ENCODE measurements at regions not wholly inside any gene's neighbourhood (a gene's known extent, or its start where the extent isn't known, plus 50 kb on each side); places are given as distances from the start of the nearest gene placed in this dataset.

DNA sequence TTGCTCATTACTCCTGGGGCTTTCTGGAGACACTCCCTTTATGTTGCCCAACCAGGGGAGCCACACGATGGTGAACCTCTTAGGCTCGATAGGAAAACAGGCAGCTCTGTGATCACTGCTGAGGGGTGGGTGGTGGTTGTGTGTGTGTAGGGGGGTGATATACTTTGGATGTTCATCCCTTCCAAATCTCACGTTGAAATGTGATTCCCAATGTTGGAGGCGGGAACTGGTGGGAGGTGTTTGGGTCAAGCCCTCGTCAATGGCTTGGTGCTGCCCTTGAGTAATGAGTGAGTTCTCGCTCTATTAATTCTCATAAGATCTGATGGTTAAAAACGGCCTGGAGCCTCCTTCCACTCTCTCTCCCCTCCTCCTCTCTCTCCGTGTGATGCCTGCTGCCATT is 204.0 kb upstream of the B3GAT1 start:
- no peaks in the 10 kb centered on the region for H3K27me3 ChIP-seq (ENCODE audit: low read depth, low read length)
- H3K79me2 ChIP-seq (ENCODE audit: low read length), result no peaks in the 10 kb centered on the region
- no peak overlapping the region for H3K27ac ChIP-seq (ENCODE audit: low read length)
- no peak overlapping the region for H2AFZ ChIP-seq (ENCODE audit: low read depth, low read length)
- H3K4me1 ChIP-seq (ENCODE audit: low read length), result no peaks in the 10 kb centered on the region
- H3K9ac ChIP-seq (ENCODE audit: low read length), result no peak overlapping the region
- TF ChIP-seq, protein P1, sequence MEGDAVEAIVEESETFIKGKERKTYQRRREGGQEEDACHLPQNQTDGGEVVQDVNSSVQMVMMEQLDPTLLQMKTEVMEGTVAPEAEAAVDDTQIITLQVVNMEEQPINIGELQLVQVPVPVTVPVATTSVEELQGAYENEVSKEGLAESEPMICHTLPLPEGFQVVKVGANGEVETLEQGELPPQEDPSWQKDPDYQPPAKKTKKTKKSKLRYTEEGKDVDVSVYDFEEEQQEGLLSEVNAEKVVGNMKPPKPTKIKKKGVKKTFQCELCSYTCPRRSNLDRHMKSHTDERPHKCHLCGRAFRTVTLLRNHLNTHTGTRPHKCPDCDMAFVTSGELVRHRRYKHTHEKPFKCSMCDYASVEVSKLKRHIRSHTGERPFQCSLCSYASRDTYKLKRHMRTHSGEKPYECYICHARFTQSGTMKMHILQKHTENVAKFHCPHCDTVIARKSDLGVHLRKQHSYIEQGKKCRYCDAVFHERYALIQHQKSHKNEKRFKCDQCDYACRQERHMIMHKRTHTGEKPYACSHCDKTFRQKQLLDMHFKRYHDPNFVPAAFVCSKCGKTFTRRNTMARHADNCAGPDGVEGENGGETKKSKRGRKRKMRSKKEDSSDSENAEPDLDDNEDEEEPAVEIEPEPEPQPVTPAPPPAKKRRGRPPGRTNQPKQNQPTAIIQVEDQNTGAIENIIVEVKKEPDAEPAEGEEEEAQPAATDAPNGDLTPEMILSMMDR (IDR thresholded peaks at IDR 0.05; ENCODE audit: low read depth, low read length), result no peak
- TF ChIP-seq EZH2phosphoT487 (IDR thresholded peaks at IDR 0.05; ENCODE audit: low read depth), result no peak
- H3K4me3 ChIP-seq (ENCODE audit: low read length), result no peak overlapping the region
- H3K36me3 ChIP-seq (replicated peaks; ENCODE audit: low read depth, low read length), result no peaks in the 10 kb centered on the region
- no peak overlapping the region for H3K4me2 ChIP-seq (ENCODE audit: low read length)
- no peaks in the 10 kb centered on the region for H3K9me3 ChIP-seq (ENCODE audit: insufficient read depth, low read length)
- no peaks in the 10 kb centered on the region for H4K20me1 ChIP-seq (ENCODE audit: insufficient read depth, low read length)

DNA sequence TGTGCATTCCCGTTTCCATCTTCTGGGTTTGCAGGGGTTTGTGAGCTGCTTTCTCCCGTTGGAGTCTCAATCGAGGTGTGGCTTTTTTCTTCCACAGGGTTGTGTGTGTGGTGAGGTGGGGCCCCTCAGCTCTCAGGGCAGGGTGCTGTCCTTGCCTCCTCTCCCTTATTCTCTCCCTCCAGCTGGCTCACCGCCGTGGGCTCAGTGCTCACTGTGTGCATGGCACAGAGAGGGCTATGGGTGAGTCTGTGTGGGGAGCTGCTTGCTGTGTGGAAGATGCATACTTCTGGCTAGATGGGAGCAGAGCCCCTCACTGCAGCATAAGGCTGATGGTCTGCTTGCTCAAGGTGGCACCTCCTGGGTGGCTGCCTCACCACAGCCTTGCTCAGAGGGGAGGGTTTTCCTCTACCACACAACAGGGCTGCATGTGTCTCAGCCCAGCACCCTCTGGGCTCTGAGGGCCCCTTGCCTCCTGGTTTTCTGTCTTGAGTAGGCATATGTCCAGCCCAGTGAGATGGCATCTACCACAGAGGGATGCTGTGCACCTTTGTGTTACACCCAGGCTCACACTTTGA is 203.1 kb upstream of the B3GAT1 start:
- Histone ChIP-seq H3K27ac (ENCODE audit: low read length) (no peak overlapping the region), H4K20me1 (ENCODE audit: insufficient read depth, low read length) (no peaks in the 10 kb centered on the region), H3K36me3 (replicated peaks; ENCODE audit: low read depth, low read length) (no peaks in the 10 kb centered on the region), H3K9ac (ENCODE audit: low read length) (no peak overlapping the region), H2AFZ (ENCODE audit: low read depth, low read length) (no peak overlapping the region), H3K4me2 (ENCODE audit: low read length) (no peak overlapping the region), H3K27me3 (ENCODE audit: low read depth, low read length) (no peaks in the 10 kb centered on the region), H3K4me3 (ENCODE audit: low read length) (no peak overlapping the region), H3K4me1 (ENCODE audit: low read length) (no peaks in the 10 kb centered on the region), H3K79me2 (ENCODE audit: low read length) (no peaks in the 10 kb centered on the region), H3K9me3 (ENCODE audit: insufficient read depth, low read length) (no peaks in the 10 kb centered on the region)
- no peak for TF ChIP-seq EZH2phosphoT487 (IDR thresholded peaks at IDR 0.05; ENCODE audit: low read depth)
- TF ChIP-seq, protein P1 (IDR thresholded peaks at IDR 0.05; ENCODE audit: low read depth, low read length), result no peak

DNA sequence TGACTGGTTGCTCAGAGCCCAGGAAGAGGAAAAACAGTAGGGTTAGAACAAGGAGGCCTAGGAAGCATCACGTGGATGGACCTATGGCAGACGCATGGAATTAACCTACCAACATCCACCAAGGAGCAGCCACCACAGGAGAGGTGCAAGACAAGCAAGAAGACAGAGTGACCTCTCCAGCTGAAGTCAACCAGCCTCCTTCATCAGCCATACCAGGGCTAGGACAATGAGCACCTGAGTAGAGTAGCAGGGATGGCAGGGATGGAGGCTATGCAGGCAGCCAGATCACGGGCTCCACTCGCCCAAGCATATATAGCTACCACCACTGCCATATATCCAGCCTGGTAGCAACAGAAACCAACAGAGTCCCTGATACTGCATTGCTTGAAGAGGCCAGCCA is 202.1 kb upstream of the B3GAT1 start:
- Histone ChIP-seq H3K36me3 (replicated peaks; ENCODE audit: low read depth, low read length) (no peaks in the 10 kb centered on the region), H3K79me2 (ENCODE audit: low read length) (no peaks in the 10 kb centered on the region), H4K20me1 (ENCODE audit: insufficient read depth, low read length) (no peaks in the 10 kb centered on the region), H3K27ac (ENCODE audit: low read length) (no peak overlapping the region), H3K9ac (ENCODE audit: low read length) (no peak overlapping the region), H3K27me3 (ENCODE audit: low read depth, low read length) (no peaks in the 10 kb centered on the region), H3K4me1 (ENCODE audit: low read length) (no peaks in the 10 kb centered on the region), H3K4me3 (ENCODE audit: low read length) (no peak overlapping the region), H3K4me2 (ENCODE audit: low read length) (no peak overlapping the region), H2AFZ (ENCODE audit: low read depth, low read length) (no peak overlapping the region), H3K9me3 (ENCODE audit: insufficient read depth, low read length) (no peaks in the 10 kb centered on the region)
- TF ChIP-seq, protein P1 (IDR thresholded peaks at IDR 0.05; ENCODE audit: low read depth, low read length), result no peak
- no peak for TF ChIP-seq EZH2phosphoT487 (IDR thresholded peaks at IDR 0.05; ENCODE audit: low read depth)

DNA sequence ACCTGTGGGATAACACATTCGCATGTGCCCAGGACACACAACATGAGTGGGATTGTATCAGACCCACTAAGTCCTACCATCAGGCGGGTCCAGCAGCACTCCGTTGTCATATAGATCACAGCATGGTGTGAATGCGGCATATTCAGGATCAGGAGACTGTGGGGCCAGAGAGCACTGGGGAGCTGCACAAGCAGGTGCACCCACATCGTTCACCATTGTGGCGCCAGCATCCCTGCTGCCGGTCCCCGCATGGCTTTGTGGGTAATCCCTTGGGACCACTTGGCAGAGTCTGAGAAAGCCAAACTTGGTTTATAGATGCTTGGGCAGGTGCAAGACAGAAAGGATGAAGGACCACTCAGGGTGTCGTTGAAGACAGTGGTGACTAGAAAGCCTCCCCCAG is 201.6 kb upstream of the B3GAT1 start:
- no peak overlapping the region for H3K4me2 ChIP-seq (ENCODE audit: low read length)
- H3K4me3 ChIP-seq (ENCODE audit: low read length), result no peak overlapping the region
- H3K27me3 ChIP-seq (ENCODE audit: low read depth, low read length), result no peaks in the 10 kb centered on the region
- H4K20me1 ChIP-seq (ENCODE audit: insufficient read depth, low read length), result no peaks in the 10 kb centered on the region
- no peak overlapping the region for H3K27ac ChIP-seq (ENCODE audit: low read length)
- TF ChIP-seq, protein P1 (IDR thresholded peaks at IDR 0.05; ENCODE audit: low read depth, low read length), result no peak
- TF ChIP-seq EZH2phosphoT487 (IDR thresholded peaks at IDR 0.05; ENCODE audit: low read depth), result no peak
- no peak overlapping the region for H3K9ac ChIP-seq (ENCODE audit: low read length)
- no peak overlapping the region for H2AFZ ChIP-seq (ENCODE audit: low read depth, low read length)
- H3K36me3 ChIP-seq (replicated peaks; ENCODE audit: low read depth, low read length), result no peaks in the 10 kb centered on the region
- H3K79me2 ChIP-seq (ENCODE audit: low read length), result no peaks in the 10 kb centered on the region
- no peaks in the 10 kb centered on the region for H3K4me1 ChIP-seq (ENCODE audit: low read length)
- no peaks in the 10 kb centered on the region for H3K9me3 ChIP-seq (ENCODE audit: insufficient read depth, low read length)
